ENCODE measurements at regions not wholly inside any gene's neighbourhood (a gene's known extent, or its start where the extent isn't known, plus 50 kb on each side); places are given as distances from the start of the nearest gene placed in this dataset.

- TF ChIP-seq JUN (IDR thresholded peaks at IDR 0.05; ENCODE audit: borderline replicate concordance, low read depth, low read length) (no peak), JUN (CRISPR knock-in tag; IDR thresholded peaks at IDR 0.05; ENCODE audit: borderline replicate concordance) (no peak), MAZ (CRISPR knock-in tag; conservative IDR thresholded peaks at IDR 0.05 in 1 of 2, IDR thresholded peaks at IDR 0.05 in 1 of 2) (no peak)
These were observed 53.9 kb upstream of the RNU6ATAC start for GRCh38 chr9:134218230-134218629.
